MCF 10A (cell line): ENCODE measurements at regions not wholly inside any gene's neighbourhood (a gene's known extent, or its start where the extent isn't known, plus 50 kb on each side); places are given as distances from the start of the nearest gene placed in this dataset.

Source experiments
- BruUV-seq: library from RNA; stranded (reverse); fragments of 400-500 nt; replicated peaks from 2 replicates; lab custom pipeline; 2021; lab: Mats Ljungman, UMichigan
- CTCF ChIA-PET: fragments of 300-600 bp; sonication (Branson Sonifier 250); formaldehyde crosslinking; extraction: SDS; loops from one replicate; lab custom pipeline; 2021; ENCODE audit warnings: antibody characterized with exemption, inconsistent platforms; lab: Yijun Ruan, JAX
- POLR2A ChIA-PET: fragments of 300-600, 350-650 bp; sonication (Branson Sonifier 250); formaldehyde crosslinking; extraction: SDS; loops from one replicate; lab custom pipeline; 2020; ENCODE audit warnings: antibody characterized with exemption, inconsistent platforms; lab: Yijun Ruan, JAX
- DNase-seq: peaks from one replicate; pipeline ENCODE4 v3.0.0-alpha.2; 2018; ENCODE audit not compliant: unreplicated experiment
- H3K27ac Mint-ChIP-seq: one replicate; pipeline ENCODE4 v1.8.0; 2022; ENCODE audit warnings: mild to moderate bottlenecking, low read depth, mixed read lengths; ENCODE audit not compliant: unreplicated experiment
- H3K27me3 Mint-ChIP-seq: one replicate; pipeline ENCODE4 v1.8.0; 2022; ENCODE audit warnings: mixed read lengths; ENCODE audit not compliant: insufficient read depth, unreplicated experiment
- H3K36me3 Mint-ChIP-seq: one replicate; pipeline ENCODE4 v1.8.0; 2022; ENCODE audit warnings: mild to moderate bottlenecking, moderate library complexity, mixed read lengths; ENCODE audit not compliant: insufficient read depth, unreplicated experiment
- H3K4me1 Mint-ChIP-seq: one replicate; pipeline ENCODE4 v1.8.0; 2022; ENCODE audit warnings: mixed read lengths; ENCODE audit not compliant: insufficient read depth, unreplicated experiment
- H3K4me3 Mint-ChIP-seq: one replicate; pipeline ENCODE4 v1.8.0; 2022; ENCODE audit warnings: mild to moderate bottlenecking, moderate library complexity, mixed read lengths; ENCODE audit not compliant: unreplicated experiment
- H3K9me3 Mint-ChIP-seq: one replicate; pipeline ENCODE4 v1.8.0; 2022; ENCODE audit warnings: mixed read lengths; ENCODE audit not compliant: unreplicated experiment
- intact Hi-C: fragments of 100-400 bp; cut with micrococcal nuclease; formaldehyde crosslinking; loops from 2 replicates; pipeline ENCODE4 v1.14.1; 2022
- TF ChIP-seq, protein P1 (sequence below): fragments of 200-600 bp; IDR thresholded peaks from one replicate; pipeline ENCODE4 v1.8.0; 2022; ENCODE audit warnings: antibody characterized with exemption, mild to moderate bottlenecking; ENCODE audit not compliant: unreplicated experiment

DNA sequence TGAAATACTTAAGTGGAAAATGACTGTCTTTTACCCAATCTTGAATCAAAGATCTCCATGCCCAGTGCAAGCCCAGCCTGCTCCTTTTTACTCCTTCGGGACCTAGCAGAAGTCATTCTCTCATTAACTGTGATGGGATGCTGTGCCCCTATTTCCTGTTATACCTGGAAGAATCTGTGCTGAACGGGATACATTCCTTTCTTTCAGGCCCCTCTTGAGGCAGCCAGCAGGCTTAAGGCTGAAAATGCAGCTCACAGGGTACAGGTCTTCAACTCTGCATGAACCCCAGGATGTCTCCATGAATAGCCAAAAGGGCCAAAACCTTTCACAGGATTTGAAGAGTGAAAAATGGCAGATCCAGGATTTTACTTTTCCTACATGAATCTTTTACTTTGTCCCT, 784.8 kb upstream of the KLHL29 start:
- Mint-ChIP-seq H3K27me3 (no peaks in the 10 kb centered on the region), H3K4me1 (no peaks in the 10 kb centered on the region), H3K36me3 (no peaks in the 10 kb centered on the region), H3K4me3 (no peak overlapping the region), H3K27ac (no peak overlapping the region), H3K9me3 (peaks cover 16% of the 10 kb centered on the region)
- TF ChIP-seq, protein P1, sequence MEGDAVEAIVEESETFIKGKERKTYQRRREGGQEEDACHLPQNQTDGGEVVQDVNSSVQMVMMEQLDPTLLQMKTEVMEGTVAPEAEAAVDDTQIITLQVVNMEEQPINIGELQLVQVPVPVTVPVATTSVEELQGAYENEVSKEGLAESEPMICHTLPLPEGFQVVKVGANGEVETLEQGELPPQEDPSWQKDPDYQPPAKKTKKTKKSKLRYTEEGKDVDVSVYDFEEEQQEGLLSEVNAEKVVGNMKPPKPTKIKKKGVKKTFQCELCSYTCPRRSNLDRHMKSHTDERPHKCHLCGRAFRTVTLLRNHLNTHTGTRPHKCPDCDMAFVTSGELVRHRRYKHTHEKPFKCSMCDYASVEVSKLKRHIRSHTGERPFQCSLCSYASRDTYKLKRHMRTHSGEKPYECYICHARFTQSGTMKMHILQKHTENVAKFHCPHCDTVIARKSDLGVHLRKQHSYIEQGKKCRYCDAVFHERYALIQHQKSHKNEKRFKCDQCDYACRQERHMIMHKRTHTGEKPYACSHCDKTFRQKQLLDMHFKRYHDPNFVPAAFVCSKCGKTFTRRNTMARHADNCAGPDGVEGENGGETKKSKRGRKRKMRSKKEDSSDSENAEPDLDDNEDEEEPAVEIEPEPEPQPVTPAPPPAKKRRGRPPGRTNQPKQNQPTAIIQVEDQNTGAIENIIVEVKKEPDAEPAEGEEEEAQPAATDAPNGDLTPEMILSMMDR: no peak
- CTCF ChIA-PET: no interaction called here
- POLR2A ChIA-PET: interaction anchor here (1.0 kb wide), 1 partner anchor 70 kb away, joined by 3 read pairs; no protein-coding TSS in a partner anchor
- intact Hi-C loops: no loop called here
- DNase-seq: no peak
- no TSS peak for BruUV-seq

DNA sequence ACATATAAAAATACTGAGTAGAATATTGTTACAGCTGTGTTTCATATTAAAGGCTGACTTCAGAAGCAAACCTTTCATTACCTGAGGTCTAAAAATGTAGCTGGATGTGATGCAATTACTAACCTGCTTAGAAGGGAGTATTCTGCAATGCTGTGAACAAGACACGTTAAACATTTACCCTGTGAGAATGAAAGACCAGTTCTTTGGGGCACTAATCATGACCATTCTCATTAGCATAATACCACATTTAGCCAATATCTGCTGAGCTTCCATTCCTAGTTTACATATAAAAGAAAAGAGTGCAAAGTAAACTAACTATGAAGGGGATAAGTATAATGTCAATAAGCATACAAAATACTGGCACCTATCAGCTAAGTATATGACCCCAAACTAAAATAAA, 784.0 kb upstream of the KLHL29 start:
- Mint-ChIP-seq H3K4me3 (no peak overlapping the region), H3K27me3 (no peaks in the 10 kb centered on the region), H3K27ac (no peak overlapping the region), H3K4me1 (no peaks in the 10 kb centered on the region), H3K9me3 (peaks cover 16% of the 10 kb centered on the region), H3K36me3 (no peaks in the 10 kb centered on the region)
- ChIA-PET POLR2A (no interaction called here), CTCF (no interaction called here)
- DNase-seq: no peak
- BruUV-seq: no TSS peak
- TF ChIP-seq, protein P1: no peak
- intact Hi-C loops: no loop called here

DNA sequence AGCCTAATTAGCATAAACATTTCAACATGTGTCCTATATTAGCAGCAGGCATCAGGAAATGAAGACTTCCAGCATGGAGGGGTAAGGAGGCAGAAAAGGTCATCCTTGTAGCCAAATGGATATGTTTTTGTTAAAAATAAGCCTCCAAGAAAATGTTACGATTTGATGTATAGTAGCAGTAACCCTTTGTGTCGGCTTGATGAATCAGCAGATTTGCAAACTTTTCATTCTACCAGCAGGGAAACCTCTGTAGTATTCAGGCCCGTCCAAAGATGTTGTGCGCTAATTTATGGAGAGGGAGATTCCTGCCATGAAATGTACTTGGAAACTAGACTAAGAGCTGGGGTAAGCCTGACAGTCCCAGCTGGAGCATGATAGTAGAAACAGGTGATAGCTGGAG, 780.8 kb upstream of the KLHL29 start:
- Mint-ChIP-seq H3K4me3 (no peak overlapping the region), H3K4me1 (no peaks in the 10 kb centered on the region), H3K9me3 (peaks cover 24% of the 10 kb centered on the region), H3K27me3 (no peaks in the 10 kb centered on the region), H3K27ac (no peak overlapping the region), H3K36me3 (no peaks in the 10 kb centered on the region)
- ChIA-PET POLR2A (no interaction called here), CTCF (no interaction called here)
- intact Hi-C loops: no loop called here
- no peak for DNase-seq
- TF ChIP-seq, protein P1: no peak
- BruUV-seq: no TSS peak

DNA sequence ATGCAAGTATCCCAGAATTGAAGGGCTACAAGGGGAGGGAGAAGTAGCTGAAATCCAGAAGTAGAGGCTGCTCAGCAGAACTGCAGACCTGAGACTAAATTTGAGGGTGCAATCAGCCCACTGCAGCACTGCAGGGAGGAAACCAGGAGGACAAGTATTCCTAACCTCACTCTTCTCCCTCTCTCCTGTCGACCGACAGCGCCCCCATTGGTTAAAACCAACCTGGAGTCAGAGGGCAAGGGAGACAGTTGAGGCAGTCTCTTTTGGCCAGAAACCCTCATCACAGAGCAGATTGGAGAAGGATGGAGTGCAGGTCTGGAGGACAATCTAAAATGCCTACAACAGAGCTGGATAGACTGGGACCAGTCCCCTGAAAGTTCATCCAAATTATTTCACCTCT, 768.9 kb upstream of the KLHL29 start:
- H3K4me3 Mint-ChIP-seq: no peak overlapping the region
- peaks cover 14% of the 10 kb centered on the region for H3K9me3 Mint-ChIP-seq
- H3K36me3 Mint-ChIP-seq: no peaks in the 10 kb centered on the region
- no peaks in the 10 kb centered on the region for H3K4me1 Mint-ChIP-seq
- DNase-seq: no peak
- ChIA-PET POLR2A (no interaction called here), CTCF (no interaction called here)
- no peak overlapping the region for H3K27ac Mint-ChIP-seq
- intact Hi-C loops: no loop called here
- no peaks in the 10 kb centered on the region for H3K27me3 Mint-ChIP-seq
- no TSS peak for BruUV-seq
- TF ChIP-seq, protein P1: no peak
